GM19397 (cell line): ENCODE measurements at regions not wholly inside any gene's neighbourhood (a gene's known extent, or its start where the extent isn't known, plus 50 kb on each side); places are given as distances from the start of the nearest gene placed in this dataset.
"Not testable (repeated sequence)": the region's sequence is repeated elsewhere in the genome, so short reads cannot be mapped to it uniquely, and the experiment has no call there.

ENCODE experiments used
- ATAC-seq: cut with Tn5 transposase; IDR thresholded peaks from one replicate; pipeline ENCODE4 v1.9.1; 2021; ENCODE audit warnings: mild to moderate bottlenecking, moderate library complexity; ENCODE audit not compliant: unreplicated experiment

GRCh38 chr18:43710135-43710534 is 432.8 kb upstream of the SYT4 start:
- ATAC-seq: no peak

GRCh38 chr18:43714343-43715010 is 437.2 kb upstream of the SYT4 start:
- no peak for ATAC-seq

GRCh38 chr18:43719267-43719795 is 442.0 kb upstream of the SYT4 start:
- no peak for ATAC-seq

DNA sequence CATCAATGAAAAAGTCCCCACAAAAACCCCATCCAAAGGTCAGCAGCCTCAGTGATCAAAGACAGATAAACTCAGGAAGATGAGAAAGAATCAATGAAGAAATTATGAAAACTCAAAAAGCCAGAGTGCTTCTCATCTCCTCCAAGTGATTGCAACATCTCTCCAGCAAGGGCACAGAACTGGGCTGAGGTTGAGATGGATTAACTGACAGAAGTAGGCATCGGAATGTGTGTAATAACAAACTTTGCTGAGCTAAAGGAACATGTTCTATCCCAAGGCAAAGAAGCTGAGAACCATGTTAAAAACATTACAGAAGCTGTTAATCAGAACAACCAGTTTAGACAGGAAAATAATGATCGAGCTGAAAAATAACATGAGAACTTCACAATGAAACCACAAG is 442.8 kb upstream of the SYT4 start:
- no peak for ATAC-seq

DNA sequence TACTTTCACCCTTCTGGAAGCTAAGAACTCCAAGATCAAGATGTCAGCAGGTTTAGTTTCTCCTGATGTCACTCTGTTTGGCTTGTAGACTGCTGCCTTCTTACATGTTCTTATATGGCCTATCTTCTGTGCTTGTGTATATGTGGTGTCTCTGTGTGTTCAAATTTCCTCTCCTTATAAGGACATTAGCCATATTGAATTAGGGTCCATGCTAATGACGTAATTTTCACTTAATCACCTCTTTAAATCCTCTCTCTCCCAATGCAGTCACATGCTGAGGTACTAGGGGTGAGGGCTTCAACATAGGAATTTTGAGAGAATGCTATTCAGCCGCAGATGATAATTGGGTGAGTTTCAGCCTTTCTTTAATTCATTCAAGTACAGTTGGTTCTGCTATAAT is 458.3 kb upstream of the SYT4 start:
- ATAC-seq: no peak

GRCh38 chr18:43744960-43745745 is 467.9 kb upstream of the SYT4 start:
- no peak for ATAC-seq

DNA sequence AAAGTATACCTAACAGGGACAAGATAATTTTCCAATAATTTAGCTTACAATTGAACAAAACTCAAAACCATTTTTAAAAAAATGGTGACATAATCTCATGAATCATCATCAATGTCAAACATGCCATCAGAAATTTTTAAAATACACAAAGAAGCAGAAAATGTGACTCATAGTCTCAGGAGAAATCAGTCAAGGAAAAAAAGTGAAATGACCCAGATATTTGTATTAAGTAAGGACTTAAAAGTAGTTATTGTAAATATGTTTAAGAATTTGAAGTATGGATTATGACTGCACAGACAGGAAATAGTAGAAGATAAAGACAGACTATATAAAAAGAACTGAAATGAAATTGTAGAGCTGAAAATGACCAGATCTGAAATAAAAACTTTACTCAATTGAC is 473.9 kb upstream of the SYT4 start:
- no peak for ATAC-seq

- ATAC-seq: no peak
Measured at GRCh38 chr18:43751835-43752234, 474.5 kb upstream of the SYT4 start.

DNA sequence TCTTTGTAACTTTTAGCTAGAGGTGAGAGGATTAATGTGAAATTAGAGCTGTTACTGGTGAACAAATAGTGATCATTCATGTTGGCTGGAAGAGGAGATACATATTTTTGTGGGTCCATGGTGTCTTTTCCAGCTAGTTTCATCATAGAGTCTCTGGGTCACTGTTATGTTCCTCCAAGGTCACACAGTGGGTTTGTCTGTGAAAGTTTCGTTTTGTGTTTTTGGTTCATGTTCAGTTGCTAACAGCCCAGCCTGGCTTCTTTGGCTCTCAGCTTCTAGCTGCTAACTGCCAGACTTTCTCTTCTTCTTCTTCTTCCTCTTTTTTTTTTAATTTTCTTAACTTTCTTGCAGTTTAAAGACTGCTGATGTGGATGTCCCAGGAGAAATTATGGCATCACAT is 480.0 kb upstream of the SYT4 start:
- ATAC-seq: no peak

GRCh38 chr18:43758734-43759133 is 481.4 kb upstream of the SYT4 start:
- no peak for ATAC-seq

GRCh38 chr18:43760010-43760409 is 482.7 kb upstream of the SYT4 start:
- no peak for ATAC-seq

GRCh38 chr18:43772907-43773306 is 495.6 kb upstream of the SYT4 start:
- ATAC-seq: no peak

DNA sequence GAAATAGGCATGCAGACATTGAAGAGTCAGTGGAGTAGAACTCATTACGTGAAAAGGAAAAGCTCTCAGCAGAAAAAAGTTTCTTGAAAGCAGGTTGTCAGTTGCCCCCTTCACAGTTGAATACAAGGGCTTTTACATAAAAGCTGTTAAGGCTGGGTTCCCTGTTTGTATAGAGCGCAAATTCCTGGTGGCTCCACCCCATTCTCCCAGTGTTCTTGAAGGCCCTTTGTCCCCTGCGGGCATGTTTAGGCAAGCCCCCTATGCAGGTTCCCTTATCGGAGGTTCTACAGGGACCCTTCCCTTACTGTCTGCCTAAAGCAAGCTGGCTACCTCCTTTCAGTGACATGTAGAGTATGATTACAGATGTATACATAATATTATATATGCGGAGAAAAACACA is 497.2 kb upstream of the SYT4 start:
- ATAC-seq: no peak

GRCh38 chr18:43775591-43775990 is 498.3 kb upstream of the SYT4 start:
- no peak for ATAC-seq

DNA sequence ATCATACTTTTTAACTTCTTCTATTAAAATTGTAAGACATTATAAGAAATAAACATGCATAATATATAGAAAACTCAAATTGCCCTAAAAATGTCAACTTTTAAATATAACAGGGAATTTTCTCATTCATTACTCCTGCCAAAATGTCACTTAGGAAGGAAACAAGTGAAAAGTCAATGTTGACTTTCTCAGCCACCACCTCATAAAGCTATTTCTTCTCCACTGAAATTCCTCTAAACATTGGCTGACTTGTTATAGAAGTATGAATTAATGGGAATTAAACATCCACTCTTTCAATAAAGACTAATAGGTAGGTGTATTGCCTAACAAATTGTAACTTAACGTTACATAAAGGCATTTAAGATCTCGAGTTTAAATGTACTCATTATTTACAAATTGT is 499.7 kb upstream of the SYT4 start:
- no peak for ATAC-seq

GRCh38 chr18:43777636-43778304 is 500.5 kb upstream of the SYT4 start:
- ATAC-seq: no peak

DNA sequence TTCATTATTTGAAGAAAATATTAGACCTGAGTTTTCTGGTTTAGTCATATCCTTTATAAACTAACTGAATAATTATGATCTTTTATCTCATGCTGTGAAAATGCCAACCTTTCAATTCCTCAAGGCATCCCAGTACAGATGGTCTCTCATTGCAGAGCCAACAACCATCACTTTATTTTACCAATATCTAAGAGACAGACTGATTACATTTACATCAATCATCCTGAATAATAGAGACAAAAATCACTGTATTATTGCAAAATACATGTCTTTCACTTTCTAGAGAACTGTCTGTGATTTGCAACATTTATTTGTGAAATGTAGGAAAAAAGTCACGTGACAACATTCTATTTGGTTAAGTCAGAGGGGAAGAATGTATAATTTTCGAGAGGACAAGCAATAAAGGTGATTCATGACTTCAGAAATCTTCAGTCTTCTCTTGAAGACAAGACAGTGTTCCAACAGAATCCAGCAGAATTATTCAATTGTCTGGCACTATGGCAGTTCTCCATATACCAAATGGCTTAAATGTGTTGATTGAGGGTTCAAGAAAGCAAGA is 503.6 kb upstream of the SYT4 start:
- ATAC-seq: no peak

DNA sequence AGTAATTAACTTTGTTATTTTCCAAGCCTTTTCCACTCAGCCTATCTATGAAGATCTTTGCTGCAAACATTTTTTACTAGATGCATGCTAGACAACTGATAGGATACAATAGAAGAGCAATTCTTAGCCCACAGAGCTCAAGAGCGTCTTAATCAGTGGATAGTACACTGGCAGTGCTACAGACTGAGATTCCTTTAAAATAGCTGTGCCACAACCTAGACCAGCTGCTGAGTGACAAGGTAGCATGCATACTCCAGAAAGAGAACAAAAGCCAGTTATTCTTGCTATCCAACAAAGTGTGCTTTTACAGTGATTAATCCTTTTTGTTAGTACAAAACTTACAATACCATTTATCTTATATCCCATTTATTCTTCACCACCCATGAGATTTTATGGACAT is 507.9 kb upstream of the SYT4 start:
- ATAC-seq: no peak

GRCh38 chr18:43786893-43787292 is 509.6 kb upstream of the SYT4 start:
- ATAC-seq: no peak

DNA sequence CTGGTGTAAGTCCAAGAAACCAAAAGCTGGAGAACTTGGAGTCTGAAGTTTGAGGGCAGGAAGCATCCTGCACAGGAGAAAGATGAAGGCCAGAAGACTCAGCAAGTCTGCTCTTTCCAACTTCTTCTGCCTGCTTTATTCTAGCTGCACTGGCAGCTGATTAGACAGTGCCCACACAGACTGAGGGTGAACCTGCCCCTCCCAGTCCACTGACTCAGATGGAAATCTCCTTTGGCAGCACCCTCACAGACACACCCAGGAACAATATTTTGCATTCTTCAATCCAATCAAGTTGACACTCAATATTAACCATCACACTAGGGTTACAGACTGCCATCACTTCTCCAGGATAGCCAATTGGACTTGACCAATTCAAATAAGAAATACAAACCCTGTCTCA is 510.4 kb upstream of the SYT4 start:
- not testable (repeated sequence) for ATAC-seq

DNA sequence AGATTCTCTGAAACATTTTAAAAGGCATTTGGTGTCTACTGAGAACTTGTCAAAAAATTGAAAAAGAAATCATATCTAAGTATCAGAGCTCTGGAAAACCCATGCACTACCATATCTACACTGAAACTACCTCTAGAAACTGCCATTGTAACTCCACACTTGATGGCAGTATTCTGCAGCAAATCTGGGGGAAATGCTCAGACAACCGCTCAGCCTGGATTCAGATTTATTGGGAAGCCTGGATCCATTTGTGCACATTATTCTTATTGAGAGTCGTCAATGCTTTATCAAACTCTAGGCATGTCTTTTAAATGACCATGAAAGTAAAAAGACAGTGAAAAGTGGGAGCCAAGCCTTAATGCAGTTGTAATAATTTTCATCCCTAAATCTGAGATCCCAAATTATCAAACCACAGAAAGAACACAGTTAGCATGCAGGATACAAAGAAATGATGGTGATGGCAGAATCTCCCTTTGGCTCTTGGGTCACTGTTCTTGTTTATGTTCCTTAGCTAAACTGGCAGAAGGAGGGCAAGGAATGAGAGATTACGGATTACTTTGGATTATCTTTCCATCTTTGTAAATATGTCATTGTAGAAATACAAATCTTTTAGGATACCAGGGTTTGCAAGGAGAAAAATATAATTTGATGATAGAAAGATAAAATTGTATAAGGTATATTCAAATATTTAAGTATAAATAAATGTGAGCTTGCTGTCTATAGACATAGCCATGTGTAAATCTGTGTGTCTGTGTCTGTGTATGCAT is 512.1 kb upstream of the SYT4 start:
- ATAC-seq: no peak
